ENCODE measurements at regions not wholly inside any gene's neighbourhood (a gene's known extent, or its start where the extent isn't known, plus 50 kb on each side); places are given as distances from the start of the nearest gene placed in this dataset.

GRCh38 chr6:145119081-145119480 is 616.2 kb downstream of the EPM2A start:
- Mint-ChIP-seq H3K27ac (no peak overlapping the region), H3K27me3 (ENCODE audit: insufficient read depth) (peaks cover 2% of the 10 kb centered on the region), H3K9me3 (no peaks in the 10 kb centered on the region), H3K4me1 (ENCODE audit: low read depth) (no peaks in the 10 kb centered on the region), H3K4me3 (no peak overlapping the region), H3K36me3 (ENCODE audit: low read depth) (no peaks in the 10 kb centered on the region)
- intact Hi-C loops (cut with micrococcal nuclease), result no loop called here
- DNase-seq (ENCODE audit: low spot score), result no peak

DNA sequence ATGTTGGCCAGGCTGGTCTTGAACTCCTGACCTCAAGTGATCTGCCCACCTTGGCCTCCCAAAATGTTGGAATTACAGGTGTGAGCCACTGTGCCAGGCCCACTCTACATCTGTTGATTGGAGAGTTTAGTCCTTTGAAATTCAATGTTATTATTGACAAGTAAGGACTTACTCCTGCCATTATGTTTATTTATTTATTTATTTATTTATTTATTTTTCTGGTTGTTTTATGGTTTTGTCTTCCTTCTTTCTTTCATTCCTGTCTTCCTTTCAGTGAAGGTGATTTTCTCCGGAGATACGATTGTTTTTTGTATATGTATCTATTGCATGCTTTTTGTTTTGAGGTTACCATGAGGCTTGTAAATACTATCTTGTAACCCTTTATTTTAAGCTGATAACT is 602.6 kb downstream of the EPM2A start:
- no peaks in the 10 kb centered on the region for H3K36me3 Mint-ChIP-seq (ENCODE audit: low read depth)
- no peak overlapping the region for H3K27ac Mint-ChIP-seq
- intact Hi-C loops (cut with micrococcal nuclease), result no loop called here
- no peaks in the 10 kb centered on the region for H3K9me3 Mint-ChIP-seq
- H3K4me1 Mint-ChIP-seq (ENCODE audit: low read depth), result no peaks in the 10 kb centered on the region
- H3K27me3 Mint-ChIP-seq (ENCODE audit: insufficient read depth), result no peaks in the 10 kb centered on the region
- no peak overlapping the region for H3K4me3 Mint-ChIP-seq
- DNase-seq (ENCODE audit: low spot score), result no peak

GRCh38 chr6:145135702-145136101 is 599.6 kb downstream of the EPM2A start:
- DNase-seq (ENCODE audit: low spot score), result no peak
- H3K9me3 Mint-ChIP-seq, result no peaks in the 10 kb centered on the region
- H3K4me1 Mint-ChIP-seq (ENCODE audit: low read depth), result no peaks in the 10 kb centered on the region
- no peaks in the 10 kb centered on the region for H3K27me3 Mint-ChIP-seq (ENCODE audit: insufficient read depth)
- H3K36me3 Mint-ChIP-seq (ENCODE audit: low read depth), result no peaks in the 10 kb centered on the region
- no peak overlapping the region for H3K4me3 Mint-ChIP-seq
- no peak overlapping the region for H3K27ac Mint-ChIP-seq
- intact Hi-C loops (cut with micrococcal nuclease), result no loop called here

GRCh38 chr6:145137425-145137824 is 597.9 kb downstream of the EPM2A start:
- intact Hi-C loops (cut with micrococcal nuclease), result no loop called here
- no peaks in the 10 kb centered on the region for H3K27me3 Mint-ChIP-seq (ENCODE audit: insufficient read depth)
- H3K9me3 Mint-ChIP-seq, result no peaks in the 10 kb centered on the region
- no peaks in the 10 kb centered on the region for H3K4me1 Mint-ChIP-seq (ENCODE audit: low read depth)
- no peak overlapping the region for H3K4me3 Mint-ChIP-seq
- H3K27ac Mint-ChIP-seq, result no peak overlapping the region
- H3K36me3 Mint-ChIP-seq (ENCODE audit: low read depth), result no peaks in the 10 kb centered on the region
- DNase-seq (ENCODE audit: low spot score), result no peak

DNA sequence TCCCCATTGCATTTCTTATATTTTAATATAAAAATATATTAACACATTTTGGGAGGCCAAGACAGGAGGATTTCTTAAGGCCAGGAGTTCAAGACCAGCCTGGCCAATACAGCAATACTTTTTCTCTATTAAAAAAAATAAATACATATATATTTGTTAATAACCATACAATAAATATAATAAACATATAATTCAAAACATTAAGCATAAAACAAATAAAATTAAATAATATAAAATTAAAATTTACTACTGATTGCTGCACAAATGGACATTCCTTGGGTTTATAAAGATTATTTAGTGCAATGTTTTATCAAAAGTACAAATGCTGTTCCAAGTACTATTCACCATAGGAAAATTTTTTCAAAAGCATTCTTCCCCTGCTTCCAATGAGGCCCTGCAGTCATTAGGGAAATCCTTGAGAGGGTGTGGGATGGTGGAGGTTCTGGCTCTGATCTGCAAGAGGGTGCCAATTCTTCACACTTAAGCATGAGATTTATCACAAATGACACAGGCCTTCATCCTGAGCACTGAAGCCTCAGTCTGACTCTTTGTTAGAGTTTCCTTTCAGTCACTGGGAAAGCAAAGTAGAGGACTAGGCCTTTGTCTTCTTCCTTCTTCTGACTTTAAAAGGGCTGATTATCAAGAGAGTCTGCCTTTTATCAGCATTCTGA is 596.7 kb downstream of the EPM2A start:
- no peaks in the 10 kb centered on the region for H3K36me3 Mint-ChIP-seq (ENCODE audit: low read depth)
- DNase-seq (ENCODE audit: low spot score), result no peak
- no peak overlapping the region for H3K4me3 Mint-ChIP-seq
- intact Hi-C loops (cut with micrococcal nuclease), result no loop called here
- no peak overlapping the region for H3K27ac Mint-ChIP-seq
- no peaks in the 10 kb centered on the region for H3K9me3 Mint-ChIP-seq
- H3K27me3 Mint-ChIP-seq (ENCODE audit: insufficient read depth), result no peaks in the 10 kb centered on the region
- no peaks in the 10 kb centered on the region for H3K4me1 Mint-ChIP-seq (ENCODE audit: low read depth)

DNA sequence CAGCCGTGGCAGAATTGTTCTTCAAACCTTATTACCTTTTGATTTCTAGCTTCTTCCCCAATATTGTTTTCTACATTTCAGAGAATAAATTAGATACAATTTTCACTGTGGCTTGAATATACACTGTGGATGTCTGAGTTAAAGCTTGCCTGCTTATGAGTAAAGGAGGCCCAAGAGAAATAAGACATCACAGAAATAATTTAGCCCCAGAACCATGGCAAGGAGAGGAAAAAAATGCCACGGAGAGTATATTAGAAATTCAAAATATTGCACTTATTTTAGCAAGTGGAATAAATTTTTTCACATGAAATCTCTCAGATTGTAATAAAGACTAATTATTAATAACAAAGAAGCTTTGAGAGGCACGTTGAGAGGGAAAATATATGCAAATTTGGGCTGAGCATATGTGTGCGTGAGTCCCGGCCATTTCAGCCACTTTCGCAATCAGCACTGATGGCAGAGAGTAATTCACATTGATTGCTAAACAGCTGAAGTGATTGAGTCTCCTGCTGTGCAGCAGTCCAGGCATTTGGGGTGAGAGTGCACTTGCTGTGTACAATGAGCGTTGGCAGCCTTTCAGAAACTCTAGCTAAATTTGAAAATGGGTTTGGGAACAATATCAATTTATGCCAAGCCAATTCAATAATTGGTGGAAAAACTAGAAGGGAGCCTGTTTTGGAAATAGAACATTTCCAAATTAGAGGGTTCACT is 596.0 kb downstream of the EPM2A start:
- no peak overlapping the region for H3K27ac Mint-ChIP-seq

DNA sequence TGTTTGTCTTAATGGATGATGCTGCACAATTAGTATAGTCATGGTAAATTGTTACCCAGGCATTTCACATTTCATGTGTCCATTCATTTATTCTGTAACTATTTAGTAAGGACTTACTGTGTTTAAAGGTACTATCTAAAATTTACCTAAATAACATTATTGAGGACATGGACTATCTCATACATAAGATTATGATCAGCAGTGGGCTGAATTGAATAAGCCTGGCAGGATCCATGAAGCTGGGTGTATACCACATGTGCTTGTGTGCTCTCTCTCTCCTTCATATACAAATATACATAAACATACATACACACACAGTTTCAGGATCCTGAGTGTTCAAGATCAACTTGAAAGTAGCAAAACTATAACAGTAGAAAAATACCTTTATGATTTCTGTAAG is 595.4 kb downstream of the EPM2A start:
- intact Hi-C loops (cut with micrococcal nuclease), result no loop called here
- Mint-ChIP-seq H3K27me3 (ENCODE audit: insufficient read depth) (no peaks in the 10 kb centered on the region), H3K36me3 (ENCODE audit: low read depth) (no peaks in the 10 kb centered on the region), H3K27ac (no peak overlapping the region), H3K9me3 (no peaks in the 10 kb centered on the region), H3K4me3 (no peak overlapping the region), H3K4me1 (ENCODE audit: low read depth) (no peaks in the 10 kb centered on the region)
- DNase-seq (ENCODE audit: low spot score), result no peak

More for the DNA sequence above, 596.0 kb downstream of the EPM2A start:
- intact Hi-C loops (cut with micrococcal nuclease), result no loop called here
- H3K36me3 Mint-ChIP-seq (ENCODE audit: low read depth), result no peaks in the 10 kb centered on the region
- H3K27me3 Mint-ChIP-seq (ENCODE audit: insufficient read depth), result no peaks in the 10 kb centered on the region
- DNase-seq (ENCODE audit: low spot score), result no peak
- no peaks in the 10 kb centered on the region for H3K9me3 Mint-ChIP-seq
- no peak overlapping the region for H3K4me3 Mint-ChIP-seq
- no peaks in the 10 kb centered on the region for H3K4me1 Mint-ChIP-seq (ENCODE audit: low read depth)

- H3K9me3 Mint-ChIP-seq, result no peaks in the 10 kb centered on the region
- H3K4me1 Mint-ChIP-seq (ENCODE audit: low read depth), result no peaks in the 10 kb centered on the region
- H3K27me3 Mint-ChIP-seq (ENCODE audit: insufficient read depth), result no peaks in the 10 kb centered on the region
- DNase-seq (ENCODE audit: low spot score), result no peak
- H3K4me3 Mint-ChIP-seq, result no peak overlapping the region
- intact Hi-C loops (cut with micrococcal nuclease), result no loop called here
- no peaks in the 10 kb centered on the region for H3K36me3 Mint-ChIP-seq (ENCODE audit: low read depth)
- no peak overlapping the region for H3K27ac Mint-ChIP-seq
Observed at GRCh38 chr6:145141572-145141971, 593.7 kb downstream of the EPM2A start.

GRCh38 chr6:145142958-145143357 is 592.4 kb downstream of the EPM2A start:
- Mint-ChIP-seq H3K36me3 (ENCODE audit: low read depth) (no peaks in the 10 kb centered on the region), H3K27me3 (ENCODE audit: insufficient read depth) (no peaks in the 10 kb centered on the region), H3K4me1 (ENCODE audit: low read depth) (no peaks in the 10 kb centered on the region), H3K27ac (no peak overlapping the region), H3K4me3 (no peak overlapping the region), H3K9me3 (no peaks in the 10 kb centered on the region)
- DNase-seq (ENCODE audit: low spot score), result no peak
- intact Hi-C loops (cut with micrococcal nuclease), result no loop called here

DNA sequence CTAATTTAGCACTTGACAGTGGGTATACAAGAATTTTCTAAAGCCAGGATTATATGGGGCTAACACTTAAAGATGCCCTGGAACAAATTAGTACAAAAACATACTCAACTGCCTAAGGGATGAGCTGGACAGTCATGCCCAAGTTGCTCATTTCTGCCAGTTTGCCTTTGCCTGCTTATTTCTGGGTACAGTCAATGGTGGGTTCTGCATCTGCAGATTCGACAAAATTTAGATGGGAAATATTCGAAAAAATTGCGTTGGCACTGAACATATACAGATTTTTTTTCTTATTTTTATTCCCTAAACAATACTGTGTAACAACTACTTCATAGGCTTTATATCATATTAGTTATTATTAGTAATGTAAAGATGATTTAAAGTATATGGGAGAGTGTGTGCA is 591.9 kb downstream of the EPM2A start:
- intact Hi-C loops (cut with micrococcal nuclease), result no loop called here
- no peaks in the 10 kb centered on the region for H3K9me3 Mint-ChIP-seq
- no peak for DNase-seq (ENCODE audit: low spot score)
- no peaks in the 10 kb centered on the region for H3K4me1 Mint-ChIP-seq (ENCODE audit: low read depth)
- H3K27me3 Mint-ChIP-seq (ENCODE audit: insufficient read depth), result no peaks in the 10 kb centered on the region
- H3K36me3 Mint-ChIP-seq (ENCODE audit: low read depth), result no peaks in the 10 kb centered on the region
- H3K4me3 Mint-ChIP-seq, result no peak overlapping the region
- H3K27ac Mint-ChIP-seq, result no peak overlapping the region

GRCh38 chr6:145147559-145147958 is 587.8 kb downstream of the EPM2A start:
- Mint-ChIP-seq H3K4me1 (ENCODE audit: low read depth) (no peaks in the 10 kb centered on the region), H3K27ac (no peak overlapping the region), H3K9me3 (no peaks in the 10 kb centered on the region), H3K36me3 (ENCODE audit: low read depth) (no peaks in the 10 kb centered on the region), H3K4me3 (no peak overlapping the region), H3K27me3 (ENCODE audit: insufficient read depth) (no peaks in the 10 kb centered on the region)
- intact Hi-C loops (cut with micrococcal nuclease), result no loop called here
- DNase-seq (ENCODE audit: low spot score), result no peak

DNA sequence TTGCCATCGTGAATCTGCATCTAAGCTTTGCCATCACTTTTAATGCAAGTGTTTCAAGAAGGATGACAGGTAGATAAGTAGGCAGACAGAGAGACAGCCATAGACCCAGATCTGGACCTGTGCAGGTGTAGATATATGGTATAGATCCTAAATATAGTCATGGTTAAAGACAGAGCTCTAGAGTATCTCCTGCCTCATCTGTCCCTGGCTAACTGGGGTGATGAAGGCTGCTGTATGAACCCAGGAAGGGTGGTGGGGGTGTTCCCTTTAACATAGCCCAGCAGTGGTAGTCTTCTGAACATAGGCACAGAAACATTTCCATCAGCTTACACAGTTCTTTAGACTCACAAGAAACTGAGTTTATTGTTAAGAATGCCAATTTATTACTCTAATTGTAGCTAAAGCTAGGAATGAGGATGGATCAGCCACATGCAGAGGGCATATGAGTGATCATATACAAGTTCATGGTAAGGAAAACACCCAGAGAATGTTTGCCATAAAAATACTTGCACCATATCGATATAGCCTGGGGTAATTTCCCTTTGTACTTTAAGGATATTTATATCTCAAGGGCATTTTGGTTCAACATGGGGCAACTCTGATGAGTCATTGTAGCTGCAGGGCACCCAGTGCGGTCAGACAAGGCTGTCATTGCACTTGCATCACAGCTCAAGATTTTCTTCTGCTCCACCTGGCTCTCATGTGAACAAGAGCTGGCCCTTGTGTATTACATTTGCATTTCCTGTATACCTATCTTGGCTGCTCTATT is 587.2 kb downstream of the EPM2A start:
- intact Hi-C loops (cut with micrococcal nuclease), result no loop called here
- Mint-ChIP-seq H3K4me1 (ENCODE audit: low read depth) (no peaks in the 10 kb centered on the region), H3K4me3 (no peak overlapping the region), H3K36me3 (ENCODE audit: low read depth) (no peaks in the 10 kb centered on the region), H3K27me3 (ENCODE audit: insufficient read depth) (no peaks in the 10 kb centered on the region), H3K9me3 (no peaks in the 10 kb centered on the region), H3K27ac (no peak overlapping the region)
- DNase-seq (ENCODE audit: low spot score), result no peak

DNA sequence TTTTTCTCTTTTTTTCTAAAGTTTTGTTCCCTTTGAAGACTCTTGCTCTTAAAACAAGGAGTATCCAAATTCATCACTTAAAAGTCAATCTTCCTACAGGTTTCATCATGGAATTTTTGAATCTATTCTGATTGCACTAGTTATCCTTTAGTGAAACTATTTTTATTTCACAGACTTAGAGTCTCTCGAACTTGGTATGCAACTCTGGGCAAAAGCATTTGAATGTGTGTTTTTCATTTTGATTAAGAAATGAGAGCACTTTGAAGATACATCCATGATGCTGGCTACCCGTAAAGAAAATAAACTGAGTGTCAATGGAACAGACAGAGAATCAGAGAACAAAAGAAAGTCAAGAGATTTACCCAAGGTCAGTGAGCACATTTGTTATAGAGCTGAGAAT is 586.5 kb downstream of the EPM2A start:
- H3K27me3 Mint-ChIP-seq (ENCODE audit: insufficient read depth), result no peaks in the 10 kb centered on the region
- H3K4me1 Mint-ChIP-seq (ENCODE audit: low read depth), result no peaks in the 10 kb centered on the region
- no peak overlapping the region for H3K27ac Mint-ChIP-seq
- no peak for DNase-seq (ENCODE audit: low spot score)
- H3K4me3 Mint-ChIP-seq, result no peak overlapping the region
- no peaks in the 10 kb centered on the region for H3K36me3 Mint-ChIP-seq (ENCODE audit: low read depth)
- intact Hi-C loops (cut with micrococcal nuclease), result no loop called here
- no peaks in the 10 kb centered on the region for H3K9me3 Mint-ChIP-seq

All from activated T-helper 1 cell treated with anti-CD3 and anti-CD28 coated beads, Interleukin-12 subunit alpha, Interleukin-12 subunit beta, Interleukin-2, Interleukin-4 antibody, amounts not matched to agents 30 ng/mL and 10 ng/mL and 1 ng/mL, durations not matched to agents 14 hours and 24 hours and 36 hours (primary cell).